Ovary (tissue), 7 donors: ENCODE measurements at regions not wholly inside any gene's neighbourhood (a gene's known extent, or its start where the extent isn't known, plus 50 kb on each side); places are given as distances from the start of the nearest gene placed in this dataset.

Source experiments
- DNase-seq, 5 donors: peaks; one replicate each; pipeline ENCODE4 v3.0.0-alpha.2; 2019 to 2020
- H3K27ac ChIP-seq, 2 donors: fragments of 200-600 bp; one replicate each; pipeline versions ENCODE4 v1.5.1 to v1.8.0; 2019 to 2022
- H3K27me3 ChIP-seq: fragments of 200-600 bp; one replicate; pipeline ENCODE4 v1.8.0; 2022
- H3K36me3 ChIP-seq: fragments of 200-600 bp; sonication (generic); one replicate; pipeline ENCODE4 v1.5.1; 2019
- H3K4me1 ChIP-seq: one replicate; pipeline ENCODE4 v1.8.1; 2013; ENCODE audit warnings: mild to moderate bottlenecking, moderate library complexity; ENCODE audit not compliant: insufficient read depth
- H3K4me3 ChIP-seq: fragments of 200-600 bp; sonication (generic); one replicate; pipeline ENCODE4 v1.5.1; 2017
- H3K9me3 ChIP-seq, 2 donors: fragments of 200-600 bp in 1 of 2; sonication (generic) in 1 of 2; one replicate each; pipeline versions ENCODE4 v1.5.1 to v1.8.1; 2013 to 2019; ENCODE audit warnings: mild to moderate bottlenecking in 1 of 2, moderate library complexity in 1 of 2
- EP300 ChIP-seq: sonication (generic); formaldehyde crosslinking; IDR thresholded peaks from one replicate; pipeline ENCODE4 v1.6.1; 2017; ENCODE audit warnings: antibody characterized with exemption
- POLR2A ChIP-seq: fragments of 450-650 bp; IDR thresholded peaks from one replicate; pipeline ENCODE4 v1.6.1; 2017; ENCODE audit warnings: antibody characterized with exemption, mild to moderate bottlenecking, moderate library complexity
- WGBS, 3 donors: extraction: QIAGEN DNeasy Blood & Tissue Kit in 1 of 3; methylation state at CpG; one replicate each; pipeline versions ENCODE4 v1.1.5 to v1.1.7; 2013 to 2017; 5-methylcytosine and 5-hydroxymethylcytosine counted together
- intact Hi-C, 4 donors: fragments of 100-400 bp; cut with DNase I; formaldehyde crosslinking; loops; one replicate each; pipeline versions ENCODE4 v1.11.0 to v1.15.1; 2022 to 2023
- TF ChIP-seq, protein P1 (sequence below), 3 donors: fragments of 450-650 bp in 2 of 3; fragments of 200-600 bp in 1 of 3; IDR thresholded peaks; one replicate each; pipeline versions ENCODE4 v1.5.1 to v1.8.0; 2016 to 2022; ENCODE audit warnings: antibody characterized with exemption in 3 of 3, mild to moderate bottlenecking in 1 of 3
- donor health status: DM: no; HTN: no; CAD: no; lungs with moderate emphysema.
- donor health status: DM: no; HTN: no; CAD: no.
- donor health status: Bipolar disorder and iron deficiency.
- donor health status: DM: no; HTN: no; CAD: no.
- donor health status: DM: yes; HTN: yes; CAD: no.

DNA sequence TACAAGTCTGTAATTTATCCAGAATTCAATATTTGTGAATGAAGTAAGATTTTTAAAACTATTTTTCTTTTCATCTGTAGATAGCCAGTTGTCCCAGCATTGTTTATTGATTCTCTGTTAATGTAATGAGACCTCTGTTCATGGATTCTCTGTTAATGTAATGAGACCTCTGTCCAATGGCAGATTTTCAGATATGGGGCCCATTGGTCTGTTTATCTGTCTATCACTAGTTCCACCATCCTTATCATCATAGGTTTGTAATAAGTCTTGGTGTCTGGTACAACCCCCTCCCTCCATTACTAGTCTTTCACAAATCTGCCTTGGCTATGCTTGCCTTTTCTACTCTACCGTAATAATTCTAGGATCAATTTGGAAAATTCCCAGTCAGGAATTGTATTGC lies 276.6 kb downstream of the ARHGAP12 start:
- TF ChIP-seq POLR2A = no peak
- TF ChIP-seq EP300 = no peak
- TF ChIP-seq, protein P1, sequence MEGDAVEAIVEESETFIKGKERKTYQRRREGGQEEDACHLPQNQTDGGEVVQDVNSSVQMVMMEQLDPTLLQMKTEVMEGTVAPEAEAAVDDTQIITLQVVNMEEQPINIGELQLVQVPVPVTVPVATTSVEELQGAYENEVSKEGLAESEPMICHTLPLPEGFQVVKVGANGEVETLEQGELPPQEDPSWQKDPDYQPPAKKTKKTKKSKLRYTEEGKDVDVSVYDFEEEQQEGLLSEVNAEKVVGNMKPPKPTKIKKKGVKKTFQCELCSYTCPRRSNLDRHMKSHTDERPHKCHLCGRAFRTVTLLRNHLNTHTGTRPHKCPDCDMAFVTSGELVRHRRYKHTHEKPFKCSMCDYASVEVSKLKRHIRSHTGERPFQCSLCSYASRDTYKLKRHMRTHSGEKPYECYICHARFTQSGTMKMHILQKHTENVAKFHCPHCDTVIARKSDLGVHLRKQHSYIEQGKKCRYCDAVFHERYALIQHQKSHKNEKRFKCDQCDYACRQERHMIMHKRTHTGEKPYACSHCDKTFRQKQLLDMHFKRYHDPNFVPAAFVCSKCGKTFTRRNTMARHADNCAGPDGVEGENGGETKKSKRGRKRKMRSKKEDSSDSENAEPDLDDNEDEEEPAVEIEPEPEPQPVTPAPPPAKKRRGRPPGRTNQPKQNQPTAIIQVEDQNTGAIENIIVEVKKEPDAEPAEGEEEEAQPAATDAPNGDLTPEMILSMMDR (IDR thresholded peaks at IDR 0.05) = no peak
- Histone ChIP-seq H3K4me3 (no peak overlapping the region), H3K9me3 (no peaks in the 10 kb centered on the region), H3K36me3 (no peaks in the 10 kb centered on the region), H3K27me3 (no peaks in the 10 kb centered on the region), H3K4me1 (peaks cover 5% of the 10 kb centered on the region), H3K27ac (no peak overlapping the region)
- no peak for DNase-seq
- intact Hi-C loops = no loop called here
- 92 to 98% (median 96%) methylated on average over 1 of the region's 1 CpG for WGBS, 3 donors

DNA sequence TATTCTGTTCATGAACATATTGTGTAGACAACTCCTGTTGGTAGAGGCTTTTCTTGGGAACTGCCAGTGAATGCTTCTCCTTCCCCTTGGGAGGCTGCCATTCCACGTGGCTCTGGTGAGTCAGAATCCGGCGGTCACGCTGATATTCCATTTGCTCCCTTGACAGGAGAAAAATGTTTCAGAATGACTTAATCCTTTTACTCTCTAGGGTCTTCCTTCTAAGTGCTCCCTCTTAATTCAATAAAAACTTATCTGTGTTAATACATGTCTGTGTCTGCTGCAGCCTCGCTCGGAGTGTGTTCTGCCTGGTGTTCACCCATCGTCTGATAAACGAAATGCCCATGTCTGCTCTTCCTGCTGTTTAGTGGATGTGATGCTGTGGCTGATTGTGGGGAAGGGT lies 278.6 kb downstream of the ARHGAP12 start:
- Histone ChIP-seq H3K4me3 (peak overlapping the region; percentile 19), H3K4me1 (peaks cover 5% of the 10 kb centered on the region), H3K27ac (no peak overlapping the region), H3K9me3 (no peaks in the 10 kb centered on the region), H3K36me3 (no peaks in the 10 kb centered on the region), H3K27me3 (no peaks in the 10 kb centered on the region)
- TF ChIP-seq EP300 (no peak), POLR2A (no peak)
- TF ChIP-seq, protein P1 (IDR thresholded peaks at IDR 0.05) = no peak
- intact Hi-C loops = no loop called here
- 17 to 29% (median 21%) methylated on average over 8 of the region's 8 CpGs for WGBS, 3 donors
- peak; percentile 67 to 77 (median 73) for DNase-seq

DNA sequence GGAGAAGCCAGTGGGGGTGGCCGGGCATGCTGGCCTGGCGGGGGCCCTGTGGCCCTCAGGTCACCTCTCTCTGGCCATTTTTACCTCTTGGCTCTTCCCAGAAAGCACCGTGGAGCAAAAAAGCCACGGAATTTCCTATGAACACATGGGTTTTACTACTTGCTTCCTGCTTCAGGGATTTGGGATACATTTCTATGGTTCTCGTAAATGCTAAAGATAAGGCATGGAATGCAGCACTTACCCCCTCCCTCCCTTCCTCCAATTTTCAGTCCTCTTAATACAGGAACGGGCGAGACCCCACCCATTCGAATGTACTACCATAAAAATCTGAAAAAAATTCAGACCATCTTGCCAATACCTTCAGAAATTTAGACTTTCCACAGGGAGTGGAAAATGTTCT lies 279.7 kb downstream of the ARHGAP12 start:
- Histone ChIP-seq H3K4me3 (no peak overlapping the region), H3K9me3 (no peaks in the 10 kb centered on the region), H3K36me3 (no peaks in the 10 kb centered on the region), H3K27ac (no peak overlapping the region), H3K27me3 (no peaks in the 10 kb centered on the region), H3K4me1 (peaks cover 5% of the 10 kb centered on the region)
- 43 to 67% (median 53%) methylated on average over 8 of the region's 8 CpGs for WGBS, 3 donors
- intact Hi-C loops = no loop called here
- no peak for DNase-seq
- TF ChIP-seq EP300 = no peak
- TF ChIP-seq POLR2A = no peak

DNA sequence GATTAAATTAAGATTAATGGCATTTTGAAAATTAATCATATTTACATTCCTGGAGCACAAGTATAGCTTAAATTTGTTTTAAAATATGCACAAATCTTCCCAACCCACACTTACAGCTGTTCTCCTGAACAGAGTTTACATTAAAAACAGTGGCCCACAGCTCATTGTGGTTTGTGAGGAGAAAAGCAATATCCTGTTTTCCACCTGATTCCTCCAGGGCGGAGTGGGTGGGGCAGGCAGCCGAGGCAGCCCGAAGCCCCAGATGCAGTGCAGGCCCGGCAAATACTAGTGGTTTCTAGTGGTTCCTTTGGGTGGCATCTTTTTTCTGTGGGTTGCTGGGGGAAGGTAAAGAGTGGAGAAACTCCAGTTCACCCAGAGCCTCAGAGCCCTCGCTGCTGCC lies 280.8 kb downstream of the ARHGAP12 start:
- intact Hi-C loops = no loop called here
- Histone ChIP-seq H3K4me3 (no peak overlapping the region), H3K27me3 (no peaks in the 10 kb centered on the region), H3K36me3 (no peaks in the 10 kb centered on the region), H3K27ac (no peak overlapping the region), H3K9me3 (no peaks in the 10 kb centered on the region), H3K4me1 (peaks cover 5% of the 10 kb centered on the region)
- no peak for DNase-seq
- 71 to 75% (median 73%) methylated on average over 5 of the region's 5 CpGs for WGBS, 3 donors
- TF ChIP-seq POLR2A (no peak), EP300 (no peak)
- TF ChIP-seq, protein P1 (IDR thresholded peaks at IDR 0.05) = no peak

DNA sequence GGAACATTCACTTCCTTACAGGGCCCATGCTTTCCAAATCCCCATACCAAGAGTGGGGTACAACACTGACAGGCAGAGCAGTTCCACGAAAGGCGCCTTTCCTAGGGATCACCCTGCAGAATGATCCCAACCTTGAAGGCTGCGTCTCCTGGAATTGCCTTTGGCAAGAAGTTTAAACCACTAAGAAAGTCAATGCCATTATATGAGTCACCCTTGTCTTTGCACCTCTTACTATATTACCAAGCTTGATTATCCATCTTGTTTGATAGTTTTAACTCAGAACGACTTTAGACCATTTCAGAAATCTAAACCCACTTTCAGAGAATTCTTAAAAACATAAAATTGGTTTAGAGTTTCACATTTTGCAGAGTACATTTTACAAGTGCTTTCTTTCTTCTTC lies 282.1 kb downstream of the ARHGAP12 start:
- H3K4me3 ChIP-seq = no peak overlapping the region
- no peak for TF ChIP-seq EP300
- TF ChIP-seq POLR2A = no peak
- TF ChIP-seq, protein P1 (IDR thresholded peaks at IDR 0.05) = no peak
- no peak for DNase-seq
- H3K4me1 ChIP-seq = peaks cover 5% of the 10 kb centered on the region
- no peaks in the 10 kb centered on the region for H3K36me3 ChIP-seq
- H3K27me3 ChIP-seq = no peaks in the 10 kb centered on the region
- intact Hi-C loops = no loop called here
- H3K27ac ChIP-seq = no peak overlapping the region
- no peaks in the 10 kb centered on the region for H3K9me3 ChIP-seq
- WGBS, 3 donors = 91 to 96% (median 93%) methylated on average over 4 of the region's 4 CpGs
